ENCODE measurements at regions not wholly inside any gene's neighbourhood (a gene's known extent, or its start where the extent isn't known, plus 50 kb on each side); places are given as distances from the start of the nearest gene placed in this dataset.

DNA sequence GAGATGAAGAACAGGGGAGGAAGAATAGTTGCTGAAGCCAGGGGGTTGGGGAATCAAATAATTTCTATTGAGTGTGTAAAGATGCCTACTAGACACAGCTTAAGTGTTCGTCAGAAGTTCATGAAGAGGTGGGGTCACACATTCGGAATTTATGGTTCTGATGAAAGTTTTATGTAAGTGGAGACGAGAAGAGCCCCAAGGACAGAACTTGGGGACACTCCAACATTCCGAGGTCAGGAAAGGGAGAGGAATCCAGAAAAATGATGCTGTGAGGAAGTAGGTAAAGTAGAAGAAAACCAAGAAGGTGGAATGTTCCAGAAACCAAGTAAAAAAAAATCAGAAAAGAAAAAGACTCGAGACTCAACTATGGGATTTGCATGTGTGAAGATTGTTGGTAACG is 272.5 kb downstream of the SIPA1L2 start:
- ATAC-seq, result no peak
- TF ChIP-seq GLIS3 (CRISPR knock-in tag; IDR thresholded peaks at IDR 0.05), result no peak
- TF ChIP-seq CSDC2 (CRISPR knock-in tag; IDR thresholded peaks at IDR 0.05), result no peak
- TF ChIP-seq ZFP30 (CRISPR knock-in tag; IDR thresholded peaks at IDR 0.05), result no peak
- TF ChIP-seq RARB (CRISPR knock-in tag; IDR thresholded peaks at IDR 0.05), result no peak
- TF ChIP-seq ZNF8 (CRISPR knock-in tag; IDR thresholded peaks at IDR 0.05), result no peak
- TF ChIP-seq ZNF70 (CRISPR knock-in tag; IDR thresholded peaks at IDR 0.05), result no peak
- TF ChIP-seq, protein P1, sequence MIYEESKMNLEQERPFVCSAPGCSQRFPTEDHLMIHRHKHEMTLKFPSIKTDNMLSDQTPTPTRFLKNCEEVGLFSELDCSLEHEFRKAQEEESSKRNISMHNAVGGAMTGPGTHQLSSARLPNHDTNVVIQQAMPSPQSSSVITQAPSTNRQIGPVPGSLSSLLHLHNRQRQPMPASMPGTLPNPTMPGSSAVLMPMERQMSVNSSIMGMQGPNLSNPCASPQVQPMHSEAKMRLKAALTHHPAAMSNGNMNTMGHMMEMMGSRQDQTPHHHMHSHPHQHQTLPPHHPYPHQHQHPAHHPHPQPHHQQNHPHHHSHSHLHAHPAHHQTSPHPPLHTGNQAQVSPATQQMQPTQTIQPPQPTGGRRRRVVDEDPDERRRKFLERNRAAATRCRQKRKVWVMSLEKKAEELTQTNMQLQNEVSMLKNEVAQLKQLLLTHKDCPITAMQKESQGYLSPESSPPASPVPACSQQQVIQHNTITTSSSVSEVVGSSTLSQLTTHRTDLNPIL (CRISPR knock-in tag; IDR thresholded peaks at IDR 0.05; ENCODE audit: low read depth), result no peak
- TF ChIP-seq ARNTL (CRISPR knock-in tag; IDR thresholded peaks at IDR 0.05; ENCODE audit: borderline replicate concordance, low read depth), result no peak
- no peak for TF ChIP-seq PATZ1 (CRISPR knock-in tag; IDR thresholded peaks at IDR 0.05; ENCODE audit: borderline replicate concordance)
- TF ChIP-seq OSR1 (CRISPR knock-in tag; IDR thresholded peaks at IDR 0.05), result no peak
- no peak for TF ChIP-seq SNAI2 (CRISPR knock-in tag; IDR thresholded peaks at IDR 0.05)
- no peak for TF ChIP-seq ZFP3 (CRISPR knock-in tag; IDR thresholded peaks at IDR 0.05)
- TF ChIP-seq ZC3H10 (CRISPR knock-in tag; IDR thresholded peaks at IDR 0.05), result no peak
- no peak for TF ChIP-seq BACH2 (CRISPR knock-in tag; IDR thresholded peaks at IDR 0.05; ENCODE audit: borderline replicate concordance)
- no peak for TF ChIP-seq TCF4 (CRISPR knock-in tag; IDR thresholded peaks at IDR 0.05; ENCODE audit: borderline replicate concordance)
- no peak for TF ChIP-seq ISL1 (CRISPR knock-in tag; IDR thresholded peaks at IDR 0.05)
- TF ChIP-seq ESRRG (CRISPR knock-in tag; IDR thresholded peaks at IDR 0.05), result no peak
- TF ChIP-seq, protein P2, sequence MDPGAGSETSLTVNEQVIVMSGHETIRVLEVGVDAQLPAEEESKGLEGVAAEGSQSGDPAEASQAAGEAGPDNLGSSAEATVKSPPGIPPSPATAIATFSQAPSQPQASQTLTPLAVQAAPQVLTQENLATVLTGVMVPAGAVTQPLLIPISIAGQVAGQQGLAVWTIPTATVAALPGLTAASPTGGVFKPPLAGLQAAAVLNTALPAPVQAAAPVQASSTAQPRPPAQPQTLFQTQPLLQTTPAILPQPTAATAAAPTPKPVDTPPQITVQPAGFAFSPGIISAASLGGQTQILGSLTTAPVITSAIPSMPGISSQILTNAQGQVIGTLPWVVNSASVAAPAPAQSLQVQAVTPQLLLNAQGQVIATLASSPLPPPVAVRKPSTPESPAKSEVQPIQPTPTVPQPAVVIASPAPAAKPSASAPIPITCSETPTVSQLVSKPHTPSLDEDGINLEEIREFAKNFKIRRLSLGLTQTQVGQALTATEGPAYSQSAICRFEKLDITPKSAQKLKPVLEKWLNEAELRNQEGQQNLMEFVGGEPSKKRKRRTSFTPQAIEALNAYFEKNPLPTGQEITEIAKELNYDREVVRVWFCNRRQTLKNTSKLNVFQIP (CRISPR knock-in tag; IDR thresholded peaks at IDR 0.05; ENCODE audit: borderline replicate concordance, low read depth), result no peak

GRCh38 chr1:232355162-232356006 is 274.5 kb downstream of the SIPA1L2 start:
- no peak for ATAC-seq
- TF ChIP-seq CSRNP3 (CRISPR knock-in tag; IDR thresholded peaks at IDR 0.05) (no peak), BACH2 (CRISPR knock-in tag; IDR thresholded peaks at IDR 0.05; ENCODE audit: borderline replicate concordance) (no peak), ESRRG (CRISPR knock-in tag; IDR thresholded peaks at IDR 0.05) (no peak), ARNTL (CRISPR knock-in tag; IDR thresholded peaks at IDR 0.05; ENCODE audit: borderline replicate concordance, low read depth) (no peak), ZNF8 (CRISPR knock-in tag; IDR thresholded peaks at IDR 0.05) (no peak), OSR1 (CRISPR knock-in tag; IDR thresholded peaks at IDR 0.05) (no peak), ZNF70 (CRISPR knock-in tag; IDR thresholded peaks at IDR 0.05) (no peak), CSDC2 (CRISPR knock-in tag; IDR thresholded peaks at IDR 0.05) (no peak), ZC3H10 (CRISPR knock-in tag; IDR thresholded peaks at IDR 0.05) (no peak), RARB (CRISPR knock-in tag; IDR thresholded peaks at IDR 0.05) (no peak), ZFP3 (CRISPR knock-in tag; IDR thresholded peaks at IDR 0.05) (no peak), ZNF565 (CRISPR knock-in tag; conservative IDR thresholded peaks at IDR 0.05; ENCODE audit: low read depth) (no peak), ZFP30 (CRISPR knock-in tag; IDR thresholded peaks at IDR 0.05) (no peak), PPARA (CRISPR knock-in tag; IDR thresholded peaks at IDR 0.05; ENCODE audit: borderline replicate concordance) (no peak), GLIS3 (CRISPR knock-in tag; IDR thresholded peaks at IDR 0.05) (no peak)
- TF ChIP-seq, protein P1 (CRISPR knock-in tag; IDR thresholded peaks at IDR 0.05; ENCODE audit: low read depth), result no peak
- TF ChIP-seq, protein P2 (CRISPR knock-in tag; IDR thresholded peaks at IDR 0.05; ENCODE audit: borderline replicate concordance, low read depth), result no peak
- TF ChIP-seq, protein P3, sequence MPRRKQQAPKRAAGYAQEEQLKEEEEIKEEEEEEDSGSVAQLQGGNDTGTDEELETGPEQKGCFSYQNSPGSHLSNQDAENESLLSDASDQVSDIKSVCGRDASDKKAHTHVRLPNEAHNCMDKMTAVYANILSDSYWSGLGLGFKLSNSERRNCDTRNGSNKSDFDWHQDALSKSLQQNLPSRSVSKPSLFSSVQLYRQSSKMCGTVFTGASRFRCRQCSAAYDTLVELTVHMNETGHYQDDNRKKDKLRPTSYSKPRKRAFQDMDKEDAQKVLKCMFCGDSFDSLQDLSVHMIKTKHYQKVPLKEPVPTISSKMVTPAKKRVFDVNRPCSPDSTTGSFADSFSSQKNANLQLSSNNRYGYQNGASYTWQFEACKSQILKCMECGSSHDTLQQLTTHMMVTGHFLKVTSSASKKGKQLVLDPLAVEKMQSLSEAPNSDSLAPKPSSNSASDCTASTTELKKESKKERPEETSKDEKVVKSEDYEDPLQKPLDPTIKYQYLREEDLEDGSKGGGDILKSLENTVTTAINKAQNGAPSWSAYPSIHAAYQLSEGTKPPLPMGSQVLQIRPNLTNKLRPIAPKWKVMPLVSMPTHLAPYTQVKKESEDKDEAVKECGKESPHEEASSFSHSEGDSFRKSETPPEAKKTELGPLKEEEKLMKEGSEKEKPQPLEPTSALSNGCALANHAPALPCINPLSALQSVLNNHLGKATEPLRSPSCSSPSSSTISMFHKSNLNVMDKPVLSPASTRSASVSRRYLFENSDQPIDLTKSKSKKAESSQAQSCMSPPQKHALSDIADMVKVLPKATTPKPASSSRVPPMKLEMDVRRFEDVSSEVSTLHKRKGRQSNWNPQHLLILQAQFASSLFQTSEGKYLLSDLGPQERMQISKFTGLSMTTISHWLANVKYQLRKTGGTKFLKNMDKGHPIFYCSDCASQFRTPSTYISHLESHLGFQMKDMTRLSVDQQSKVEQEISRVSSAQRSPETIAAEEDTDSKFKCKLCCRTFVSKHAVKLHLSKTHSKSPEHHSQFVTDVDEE (CRISPR knock-in tag; IDR thresholded peaks at IDR 0.05), result no peak
